ENCODE measurements at regions not wholly inside any gene's neighbourhood (a gene's known extent, or its start where the extent isn't known, plus 50 kb on each side); places are given as distances from the start of the nearest gene placed in this dataset.

DNA sequence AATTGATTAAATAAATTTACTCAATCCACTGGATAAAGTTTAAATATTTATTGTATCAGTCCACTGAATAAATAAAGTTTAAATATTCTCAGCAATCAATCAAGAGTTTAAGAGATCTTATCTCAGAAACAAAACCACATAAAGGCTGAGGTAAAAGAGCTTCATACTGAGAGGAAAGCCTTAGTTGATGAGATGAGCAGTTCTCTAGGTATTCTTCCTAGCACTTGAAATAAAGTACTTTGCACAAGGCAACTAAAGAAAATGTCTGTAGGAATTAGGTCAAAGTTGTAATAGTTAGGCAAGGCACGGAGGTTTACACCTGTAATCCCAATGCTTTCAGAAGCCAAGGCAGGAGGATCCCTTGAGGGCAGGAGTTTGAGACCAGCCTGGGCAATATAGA, 63.5 kb downstream of the UCHL1 start:
- H3K27me3 ChIP-seq (ENCODE audit: insufficient read depth, low read length): no peaks in the 10 kb centered on the region
- Mint-ChIP-seq H3K27me3 (ENCODE audit: low read depth) (peaks cover 2% of the 10 kb centered on the region), H3K4me1 (peaks cover 6 to 9% of the 10 kb centered on the region in 2 experiments), H3K27ac (no peak overlapping the region), H3K9me3 (peaks cover 5 to 7% of the 10 kb centered on the region in 2 experiments; a peak in 4 of 5 replicates), H3K4me3 (no peak overlapping the region), H3K36me3 (ENCODE audit: insufficient read depth in 1 of 3, low read depth in 3 of 3) (peaks cover 0 to 11% (median 3%) of the 10 kb centered on the region in 3 experiments; a peak in 4 of 7 replicates)
- no peak overlapping the region for H2AK5ac ChIP-seq (ENCODE audit: insufficient read length, low read length)
- H3K4ac ChIP-seq (ENCODE audit: low read depth, low read length): no peak overlapping the region
- H3K27ac ChIP-seq (ENCODE audit: insufficient read length, low read depth, low read length): no peak overlapping the region
- H3K4me2 ChIP-seq (ENCODE audit: insufficient read depth, insufficient read length, low read length): no peak overlapping the region
- no peak overlapping the region for H2BK5ac ChIP-seq (ENCODE audit: insufficient read length, low read length)
- H2BK20ac ChIP-seq (ENCODE audit: low read depth, low read length, poor library complexity, severe bottlenecking): no peak overlapping the region
- H3K23me2 ChIP-seq (ENCODE audit: insufficient read length, low read depth, low read length, poor library complexity, severe bottlenecking): no peaks in the 10 kb centered on the region
- no peak overlapping the region for H2BK15ac ChIP-seq (ENCODE audit: low read depth, low read length)
- no peak for DNase-seq
- no peak overlapping the region for H4K8ac ChIP-seq (replicated peaks; ENCODE audit: insufficient read length, low read depth, low read length)
- H3K79me1 ChIP-seq (ENCODE audit: insufficient read depth, low read depth, low read length, poor library complexity, severe bottlenecking): no peaks in the 10 kb centered on the region
- no peak overlapping the region for H2BK120ac ChIP-seq (ENCODE audit: low read depth, low read length, poor library complexity, severe bottlenecking)
- H3T11ph ChIP-seq (ENCODE audit: low read length): no peak overlapping the region
- TF ChIP-seq, protein P1, sequence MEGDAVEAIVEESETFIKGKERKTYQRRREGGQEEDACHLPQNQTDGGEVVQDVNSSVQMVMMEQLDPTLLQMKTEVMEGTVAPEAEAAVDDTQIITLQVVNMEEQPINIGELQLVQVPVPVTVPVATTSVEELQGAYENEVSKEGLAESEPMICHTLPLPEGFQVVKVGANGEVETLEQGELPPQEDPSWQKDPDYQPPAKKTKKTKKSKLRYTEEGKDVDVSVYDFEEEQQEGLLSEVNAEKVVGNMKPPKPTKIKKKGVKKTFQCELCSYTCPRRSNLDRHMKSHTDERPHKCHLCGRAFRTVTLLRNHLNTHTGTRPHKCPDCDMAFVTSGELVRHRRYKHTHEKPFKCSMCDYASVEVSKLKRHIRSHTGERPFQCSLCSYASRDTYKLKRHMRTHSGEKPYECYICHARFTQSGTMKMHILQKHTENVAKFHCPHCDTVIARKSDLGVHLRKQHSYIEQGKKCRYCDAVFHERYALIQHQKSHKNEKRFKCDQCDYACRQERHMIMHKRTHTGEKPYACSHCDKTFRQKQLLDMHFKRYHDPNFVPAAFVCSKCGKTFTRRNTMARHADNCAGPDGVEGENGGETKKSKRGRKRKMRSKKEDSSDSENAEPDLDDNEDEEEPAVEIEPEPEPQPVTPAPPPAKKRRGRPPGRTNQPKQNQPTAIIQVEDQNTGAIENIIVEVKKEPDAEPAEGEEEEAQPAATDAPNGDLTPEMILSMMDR (conservative IDR thresholded peaks at IDR 0.05): no peak
- no peak overlapping the region for H3K9ac ChIP-seq (ENCODE audit: extremely low read depth, insufficient read length, low read length)
- H4K91ac ChIP-seq (ENCODE audit: insufficient read length, low read depth, low read length): no peak overlapping the region
- no peak overlapping the region for H2BK12ac ChIP-seq (ENCODE audit: insufficient read length, low read depth, low read length)
- H3K56ac ChIP-seq (ENCODE audit: insufficient read length, low read depth, low read length): no peak overlapping the region
- no peak overlapping the region for H3K14ac ChIP-seq (ENCODE audit: insufficient read depth, low read length)
- H3K4me1 ChIP-seq (ENCODE audit: insufficient read depth, low read length): no peaks in the 10 kb centered on the region
- no CpG with 5 or more reads among the region's 1 CpG for WGBS (ENCODE audit: extremely low coverage, insufficient read length, low lambda C conversion rate)
- no peak overlapping the region for H3K23ac ChIP-seq (ENCODE audit: insufficient read length, low read depth, low read length)
- no peak overlapping the region for H2AFZ ChIP-seq (ENCODE audit: low read length)
- H4K20me1 ChIP-seq (ENCODE audit: control insufficient read depth, insufficient read depth, insufficient read length): no peaks in the 10 kb centered on the region
- H3K9me3 ChIP-seq (ENCODE audit: control insufficient read depth, low read depth, low read length): no peaks in the 10 kb centered on the region
- no peak overlapping the region for H4K5ac ChIP-seq (ENCODE audit: insufficient read length, low read depth, low read length)
- H3K79me2 ChIP-seq (ENCODE audit: insufficient read depth, low read length): no peaks in the 10 kb centered on the region
- no peak overlapping the region for H3K18ac ChIP-seq (ENCODE audit: insufficient read length, low read depth, low read length)
